Loucy (cell line): ENCODE measurements at regions not wholly inside any gene's neighbourhood (a gene's known extent, or its start where the extent isn't known, plus 50 kb on each side); places are given as distances from the start of the nearest gene placed in this dataset.

Source experiments
- CTCF ChIP-seq: fragments of 200-600 bp; sonication (generic); conservative IDR thresholded peaks from 2 replicates; pipeline ENCODE4 v1.5.1; 2014; ENCODE audit warnings: mild to moderate bottlenecking, antibody characterized with exemption, low read length
- EZH2phosphoT487 ChIP-seq: fragments of 200-600 bp; IDR thresholded peaks from 2 replicates; pipeline ENCODE4 v1.6.1; 2018; ENCODE audit warnings: antibody characterized with exemption, mild to moderate bottlenecking, moderate library complexity, borderline replicate concordance

DNA sequence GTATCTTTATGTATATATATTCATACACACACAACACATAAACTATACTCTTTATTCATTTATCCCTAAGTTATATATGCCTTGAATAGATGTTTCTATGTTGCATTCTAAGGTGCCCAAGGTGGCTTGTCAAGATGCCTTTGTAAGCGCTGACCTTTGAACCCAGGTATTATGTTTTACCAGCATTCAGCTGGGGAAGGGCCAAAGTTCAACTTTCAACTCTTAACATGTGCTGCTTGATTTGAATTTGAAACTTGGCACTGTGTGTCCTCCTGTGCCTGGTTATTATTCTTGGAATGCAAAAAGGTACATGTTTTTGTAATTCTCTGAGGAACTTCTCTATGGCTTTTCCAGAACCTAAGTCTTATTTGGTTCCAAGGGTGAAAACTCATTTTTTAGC, 146.5 kb downstream of the EDN1 start:
- TF ChIP-seq CTCF (no peak), EZH2phosphoT487 (no peak)
